Activated CD4-positive, CD25-positive, alpha-beta regulatory T cell treated with anti-CD3 and anti-CD28 coated beads, Interleukin-2, amount 50 U/mL, for 16 hours (primary cell): ENCODE measurements at regions not wholly inside any gene's neighbourhood (a gene's known extent, or its start where the extent isn't known, plus 50 kb on each side); places are given as distances from the start of the nearest gene placed in this dataset.
"Not testable (repeated sequence)": the region's sequence is repeated elsewhere in the genome, so short reads cannot be mapped to it uniquely, and the experiment has no call there.

Experiments used
- DNase-seq: peaks from one replicate; pipeline ENCODE4 v3.0.0-alpha.2; 2020; ENCODE audit warnings: low read depth, low spot score

- no peak for DNase-seq
Observed at GRCh38 chr17:64773386-64773835, 111.3 kb upstream of the SMURF2 start.

DNA sequence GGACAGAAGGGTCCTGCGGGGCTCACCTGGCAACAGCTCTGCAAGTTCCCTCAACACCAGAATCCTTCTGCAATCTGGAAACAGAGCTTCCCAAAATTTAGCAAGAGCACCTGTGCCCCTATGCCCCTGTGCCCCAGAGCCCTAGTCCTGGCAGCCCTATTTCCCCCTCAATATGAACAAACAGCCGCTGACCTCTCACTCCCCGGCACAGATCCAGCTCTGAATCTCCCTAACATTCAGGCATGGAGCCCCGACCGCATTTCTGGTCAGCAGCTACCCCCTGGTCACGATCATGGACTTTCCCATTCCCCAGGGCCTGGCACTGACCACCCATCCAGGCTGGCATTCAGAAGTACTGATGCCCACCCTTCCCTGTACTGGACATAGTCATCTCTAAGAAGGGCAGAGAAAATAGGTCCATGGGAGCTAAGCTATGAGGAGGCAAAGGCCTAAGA lies 110.8 kb upstream of the SMURF2 start:
- no peak for DNase-seq

GRCh38 chr17:64771980-64772844 lies 110.1 kb upstream of the SMURF2 start:
- DNase-seq: no peak

GRCh38 chr17:64769712-64770111 lies 107.6 kb upstream of the SMURF2 start:
- DNase-seq: no peak

DNA sequence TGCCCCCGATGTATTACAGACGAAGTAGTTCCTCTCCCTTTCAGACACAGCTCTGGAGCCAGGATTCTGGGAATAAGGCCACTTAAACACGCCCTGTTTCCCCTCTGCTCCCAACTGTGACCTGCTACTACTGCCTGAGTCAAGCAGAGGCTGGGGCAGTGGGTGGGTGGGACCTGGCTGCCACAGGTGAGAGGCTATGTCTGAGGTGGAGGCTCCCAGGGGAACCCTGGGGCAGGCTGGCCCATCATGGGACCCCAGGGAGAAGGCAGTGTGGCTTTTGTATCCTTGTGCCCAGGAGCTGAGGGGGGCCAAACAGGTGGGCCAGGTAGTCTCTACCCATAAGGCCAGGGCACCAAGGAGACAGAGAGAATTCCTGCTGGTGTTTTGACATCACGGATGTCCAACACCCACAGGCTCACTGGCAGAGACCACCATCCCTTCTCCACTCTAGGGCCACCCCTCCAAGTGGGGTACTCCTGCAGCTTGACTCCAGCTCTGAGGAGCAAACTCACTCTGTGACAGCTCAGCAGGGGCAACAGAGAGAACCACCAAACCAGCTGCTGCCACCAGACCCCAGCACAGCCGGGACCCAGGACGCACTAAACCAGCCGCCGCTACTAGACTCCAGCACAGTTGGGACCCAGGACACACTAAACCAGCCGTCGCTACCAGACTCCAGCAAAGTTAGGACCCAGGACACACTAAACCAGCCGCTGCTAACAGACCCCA lies 105.3 kb upstream of the SMURF2 start:
- no peak for DNase-seq

DNA sequence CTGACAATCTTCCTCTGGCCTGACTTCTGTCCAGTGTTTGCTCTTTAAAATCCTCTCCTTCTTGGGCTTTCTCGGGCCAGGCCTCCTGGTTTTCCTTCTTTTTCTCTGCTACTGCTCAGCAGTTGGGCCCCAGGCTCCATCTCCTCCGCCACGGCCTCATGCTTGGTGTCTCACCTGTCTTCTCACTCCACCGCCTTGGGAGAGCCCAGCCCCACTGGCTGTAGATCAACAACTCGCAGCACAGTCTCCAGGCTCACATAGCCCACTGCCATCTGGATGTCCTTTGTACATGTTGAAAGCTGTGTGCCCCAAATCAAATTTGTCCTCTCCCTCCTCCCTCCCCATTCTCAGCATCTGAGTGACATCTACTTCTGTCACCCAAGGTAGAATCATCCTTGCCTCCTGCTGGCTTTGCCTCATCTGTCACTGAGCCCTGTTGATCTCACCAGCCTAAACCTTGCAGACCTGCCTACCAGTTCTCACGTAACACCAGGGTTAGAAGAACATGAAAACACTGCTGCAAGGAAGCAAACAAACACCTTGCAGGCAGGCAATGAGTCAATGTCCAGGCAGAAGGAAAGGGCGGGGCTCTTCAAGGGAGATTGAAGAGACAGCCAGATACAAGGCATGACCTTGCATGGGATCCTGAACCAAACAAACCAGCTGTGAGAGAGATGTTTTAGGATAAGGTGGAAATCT lies 103.2 kb upstream of the SMURF2 start:
- no peak for DNase-seq

DNA sequence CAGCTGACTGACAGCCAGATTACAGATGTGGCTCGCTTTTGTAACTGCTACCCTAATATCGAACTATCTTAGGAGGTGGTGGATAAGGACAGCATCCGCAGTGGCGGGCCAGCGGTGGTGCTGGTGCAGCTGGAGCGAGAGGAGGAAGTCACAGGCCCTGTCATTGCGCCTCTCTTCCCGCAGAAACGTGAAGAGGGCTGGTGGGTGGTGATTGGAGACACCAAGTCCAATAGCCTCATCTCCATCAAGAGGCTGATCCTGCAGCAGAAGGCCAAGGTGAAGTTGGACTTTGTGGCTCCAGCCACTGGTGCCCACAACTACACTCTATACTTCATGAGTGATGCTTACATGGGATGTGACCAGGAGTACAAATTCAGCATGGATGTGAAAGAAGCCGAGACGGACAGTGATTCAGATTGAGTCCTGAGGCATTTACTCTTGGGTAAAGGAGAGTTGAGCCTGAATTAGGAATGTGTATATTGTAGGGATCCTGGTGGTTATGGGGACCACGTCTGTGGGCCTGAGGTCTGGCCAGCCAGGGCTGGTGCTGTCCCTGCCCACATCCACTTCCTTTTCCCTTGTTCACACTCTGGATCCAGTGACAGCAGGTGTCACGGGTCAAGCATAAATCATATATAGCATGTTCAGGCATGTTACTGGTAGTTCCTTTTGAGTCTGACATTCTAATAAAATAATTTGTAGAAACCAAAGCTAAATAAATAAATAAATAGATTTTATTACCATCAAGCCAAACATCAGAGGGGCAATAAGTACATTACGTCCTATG lies 89.0 kb upstream of the SMURF2 start:
- DNase-seq: no peak

GRCh38 chr17:64750478-64750877 lies 88.4 kb upstream of the SMURF2 start:
- DNase-seq: no peak

- no peak for DNase-seq
Observed at GRCh38 chr17:64749306-64749705, 87.2 kb upstream of the SMURF2 start.

DNA sequence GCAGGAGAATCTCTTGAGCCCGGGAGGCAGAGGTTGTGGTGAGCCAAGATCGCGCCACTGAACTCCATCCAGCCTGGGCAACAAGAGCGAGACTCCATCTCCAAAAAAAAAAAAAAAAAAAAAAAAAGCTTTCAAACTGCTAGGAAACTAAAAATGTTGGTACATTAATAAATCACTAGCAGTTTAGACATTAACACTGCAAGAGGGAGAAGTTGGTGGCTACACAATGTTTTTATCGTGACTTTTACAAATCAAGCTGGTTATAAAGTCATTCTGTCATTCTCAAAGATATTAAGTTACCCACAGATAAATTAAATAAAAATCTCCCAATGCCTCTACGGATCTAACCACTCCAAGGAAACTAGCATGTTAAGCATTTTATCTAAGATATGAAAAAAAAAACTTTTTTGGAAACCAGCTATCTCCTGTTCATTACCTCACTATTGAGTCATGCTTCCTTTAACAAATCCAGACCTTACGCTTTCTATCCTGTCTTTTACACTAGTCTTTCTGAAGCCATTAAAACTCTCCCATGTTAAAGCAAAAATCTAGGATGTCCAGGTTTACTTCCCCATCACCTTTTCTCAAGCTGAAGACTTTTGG lies 85.9 kb upstream of the SMURF2 start:
- DNase-seq: no peak

- no peak for DNase-seq
Observed at GRCh38 chr17:64742326-64742725, 80.2 kb upstream of the SMURF2 start.

DNA sequence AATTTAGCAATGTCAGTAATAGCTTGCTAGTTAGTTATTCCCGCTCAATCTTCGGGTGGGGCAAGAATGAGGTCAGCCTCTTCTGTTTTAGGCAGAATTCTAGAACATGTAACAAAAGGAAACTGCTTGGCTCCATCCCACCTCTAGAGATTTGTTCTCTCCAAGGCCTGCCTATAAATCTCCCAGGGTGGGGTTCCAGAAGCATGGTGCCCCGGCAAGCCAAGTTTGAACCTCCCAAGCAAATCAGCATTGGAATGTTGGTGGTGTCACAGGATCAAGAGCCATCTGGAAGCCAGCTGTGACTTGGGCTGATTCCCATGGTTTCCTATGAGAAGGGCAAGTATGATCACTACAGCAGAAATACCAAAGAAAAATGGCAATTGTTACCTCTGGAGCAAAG lies 79.8 kb upstream of the SMURF2 start:
- not testable (repeated sequence) for DNase-seq

- DNase-seq: no peak
Observed at GRCh38 chr17:64741038-64741641, 79.0 kb upstream of the SMURF2 start.

DNA sequence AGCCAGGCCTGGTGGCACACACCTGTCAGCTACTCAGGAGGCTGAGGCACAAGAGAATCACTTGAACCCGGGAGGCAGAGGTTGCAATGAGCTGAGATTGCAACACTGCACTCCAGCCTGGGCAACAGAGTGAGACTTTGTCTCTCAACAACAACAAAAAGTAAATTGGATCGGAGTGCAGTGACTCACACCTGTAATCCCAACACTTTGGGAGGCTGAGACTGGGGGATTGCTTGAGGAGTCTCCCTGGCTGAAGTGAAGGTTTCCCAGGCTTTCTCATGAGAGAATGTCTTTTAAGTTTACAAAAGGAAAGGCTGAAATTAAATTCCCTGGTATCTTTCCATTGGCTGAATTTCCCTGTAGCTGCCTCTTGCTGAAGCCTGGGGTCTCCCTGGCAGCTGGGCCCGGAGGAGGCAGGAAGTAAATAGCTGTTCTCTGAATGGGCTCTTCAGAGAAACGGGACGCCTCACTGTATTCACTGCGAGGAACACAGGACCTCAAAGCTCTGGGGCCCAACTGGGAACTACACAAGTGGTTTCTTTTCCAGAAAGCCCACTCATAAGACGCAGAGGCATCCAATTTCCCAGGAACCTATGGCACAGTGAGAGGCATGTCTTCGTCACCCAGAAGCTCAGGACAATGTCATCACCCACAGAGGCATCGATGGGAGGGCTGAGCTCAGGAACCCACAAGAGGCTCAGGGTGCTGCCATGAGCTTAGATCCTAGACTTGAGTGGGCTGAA lies 77.4 kb upstream of the SMURF2 start:
- no peak for DNase-seq

DNA sequence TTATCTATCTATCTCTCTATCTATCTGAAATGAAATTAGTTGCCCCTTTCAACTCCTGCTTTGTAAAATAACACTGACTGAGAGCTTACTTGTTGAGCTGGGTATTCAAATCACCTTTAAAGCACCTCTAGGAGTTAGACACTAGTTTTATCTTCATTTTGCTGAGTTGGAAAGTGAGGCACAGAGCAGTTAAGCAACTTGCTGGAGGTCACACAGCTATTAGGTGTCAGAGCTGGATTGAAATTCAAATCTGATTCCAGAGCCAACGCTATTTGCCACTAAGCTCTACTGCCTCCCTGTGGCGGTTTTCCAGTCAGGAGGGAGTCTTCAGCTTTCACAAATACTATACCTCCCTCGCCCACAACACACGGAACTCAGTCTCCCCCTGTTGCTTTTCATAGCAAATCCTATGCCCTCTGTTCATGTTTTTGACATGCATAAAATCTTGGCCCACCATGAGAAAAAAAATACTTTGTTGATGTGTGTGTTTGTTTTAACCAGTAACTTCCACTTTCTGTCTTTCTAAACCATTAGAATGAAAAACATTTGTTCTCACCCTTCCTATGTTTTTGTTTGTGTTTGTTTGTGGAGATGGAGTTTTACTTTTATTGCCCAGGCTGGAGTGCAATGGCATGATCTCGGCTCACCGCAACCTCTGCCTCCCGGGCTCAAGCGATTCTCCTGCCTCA lies 74.8 kb upstream of the SMURF2 start:
- DNase-seq: no peak

GRCh38 chr17:64732336-64733006 lies 70.4 kb upstream of the SMURF2 start:
- no peak for DNase-seq

- DNase-seq: not testable (repeated sequence)
Observed at GRCh38 chr17:64730023-64730422, 67.9 kb upstream of the SMURF2 start.

DNA sequence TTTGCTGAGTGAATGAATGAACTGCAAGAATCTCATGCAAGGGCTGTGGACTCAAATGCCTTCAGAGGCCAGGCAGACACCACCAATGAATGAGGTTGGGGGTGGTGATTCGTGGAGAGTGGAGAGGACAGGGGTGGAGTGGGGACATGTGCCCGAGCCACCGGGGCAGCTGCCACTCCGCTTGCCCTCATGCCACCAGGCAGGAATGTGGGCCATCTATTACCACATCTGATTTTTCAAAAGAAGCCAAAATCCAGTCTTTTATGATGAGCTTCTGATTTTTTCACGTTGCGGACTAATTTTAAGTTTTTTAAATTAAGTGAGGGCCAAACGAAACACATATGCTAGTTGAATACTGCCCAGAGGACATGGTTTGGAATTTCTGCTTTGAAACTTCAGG lies 67.1 kb upstream of the SMURF2 start:
- DNase-seq: no peak
